AG04449 (cell line): ENCODE measurements at regions not wholly inside any gene's neighbourhood (a gene's known extent, or its start where the extent isn't known, plus 50 kb on each side); places are given as distances from the start of the nearest gene placed in this dataset.

ENCODE experiments used
- CTCF ChIA-PET: fragments of 350-600 bp; formaldehyde crosslinking; extraction: SDS; loops from one replicate; lab custom pipeline; 2021; ENCODE audit warnings: antibody characterized with exemption; lab: Yijun Ruan, JAX
- POLR2A ChIA-PET: fragments of 400-600, 350-600 bp; formaldehyde crosslinking; extraction: SDS; loops from one replicate; lab custom pipeline; 2020; ENCODE audit warnings: antibody characterized with exemption, inconsistent platforms; lab: Yijun Ruan, JAX
- DNase-seq: peaks from one replicate; pipeline ENCODE4 v3.0.0-alpha.2; 2010; ENCODE audit warnings: low read depth, low spot score
- H3K4me3 ChIP-seq: 2 replicates; pipeline ENCODE4 v1.5.1; 2011; ENCODE audit warnings: low read depth, mild to moderate bottlenecking, control low read depth, low read length
- CTCF ChIP-seq: IDR thresholded peaks from one replicate; pipeline ENCODE4 v1.5.1; 2011; ENCODE audit warnings: mild to moderate bottlenecking, moderate library complexity, low read length, control low read depth, inconsistent platforms; ENCODE audit not compliant: insufficient read depth; ENCODE audit errors: missing control alignments

DNA sequence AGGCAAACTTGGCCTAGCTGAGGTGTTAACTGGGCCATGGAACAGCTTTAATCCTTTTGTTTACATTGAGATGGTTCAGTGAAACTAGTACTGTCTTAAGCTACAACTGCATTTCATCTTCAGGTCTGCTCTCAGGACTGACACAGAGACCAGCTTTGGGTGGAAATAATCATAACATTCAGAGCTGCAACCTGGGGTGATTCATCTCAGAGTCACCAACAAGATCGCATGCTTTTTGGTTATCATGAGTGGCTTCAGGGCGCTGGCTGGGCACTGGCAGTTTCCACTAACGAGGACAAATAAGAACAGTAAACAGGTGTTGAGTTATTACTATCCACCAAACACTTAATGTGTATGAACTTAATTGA lies 60.9 kb upstream of the PAX6 start:
- DNase-seq, result no peak
- CTCF ChIA-PET, result interaction anchor here (0.9 to 7.4 kb wide), 23 partner anchors 10 to 631 kb away, joined by 3 to 40 read pairs (median 7); no protein-coding TSS in a partner anchor
- no peak overlapping the region for H3K4me3 ChIP-seq
- TF ChIP-seq CTCF, result no peak
- POLR2A ChIA-PET, result no interaction called here

DNA sequence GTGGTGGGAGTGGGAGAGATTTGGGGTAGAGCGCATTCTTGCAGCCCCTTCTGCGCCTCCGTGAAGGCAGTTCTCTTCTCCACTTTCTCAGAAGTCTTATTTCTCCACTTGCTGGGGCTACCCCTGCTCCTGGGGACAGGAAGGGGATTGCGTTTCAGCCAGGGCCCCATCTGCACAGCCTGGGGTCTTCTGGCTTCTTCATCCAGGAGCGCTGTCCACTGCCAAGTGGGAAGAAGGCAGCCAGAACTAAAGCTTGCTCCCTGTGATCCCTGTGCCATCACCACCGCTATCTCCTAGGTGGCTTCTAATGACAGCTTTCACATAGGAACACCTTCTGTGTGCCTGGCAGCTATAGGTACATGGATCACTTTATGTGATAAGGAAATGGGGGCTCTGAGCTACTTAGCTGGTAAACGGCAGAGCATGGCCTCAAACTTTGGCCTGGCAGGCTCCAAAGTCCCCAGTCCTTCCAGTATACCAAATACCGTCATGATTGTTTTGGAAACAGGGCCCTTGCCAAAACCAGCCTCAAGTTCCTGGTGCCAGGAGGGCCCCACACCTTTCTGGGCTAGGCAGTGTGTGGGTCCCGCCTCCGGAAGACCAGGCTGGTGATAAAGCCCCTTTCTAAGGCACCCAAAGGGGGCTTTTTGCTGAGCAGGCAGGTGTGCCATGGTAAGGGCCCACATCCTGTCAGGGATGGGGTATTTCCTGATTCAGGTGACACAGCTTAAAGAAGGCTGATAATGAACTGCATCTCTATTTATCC lies 60.4 kb upstream of the PAX6 start:
- ChIA-PET CTCF (interaction anchor here (1.0 to 7.4 kb wide), 28 partner anchors 10 to 631 kb away, joined by 3 to 40 read pairs (median 6); no protein-coding TSS in a partner anchor), POLR2A (no interaction called here)
- no peak for TF ChIP-seq CTCF
- no peak for DNase-seq
- H3K4me3 ChIP-seq, result no peak overlapping the region

GRCh38 chr11:31870609-31871309 lies 59.6 kb upstream of the PAX6 start:
- no peak overlapping the region for H3K4me3 ChIP-seq
- DNase-seq, result no peak
- ChIA-PET CTCF (interaction anchor here (0.7 to 7.4 kb wide), 29 partner anchors 8 to 630 kb away, joined by 3 to 40 read pairs (median 6); no protein-coding TSS in a partner anchor), POLR2A (no interaction called here)
- peak; percentile 75 for TF ChIP-seq CTCF

GRCh38 chr11:31869986-31870385 lies 58.9 kb upstream of the PAX6 start:
- no peak for DNase-seq
- TF ChIP-seq CTCF, result no peak
- ChIA-PET POLR2A (no interaction called here), CTCF (interaction anchor here (0.6 to 7.4 kb wide), 19 partner anchors 8 to 629 kb away, joined by 3 to 40 read pairs (median 7); no protein-coding TSS in a partner anchor)
- H3K4me3 ChIP-seq, result no peak overlapping the region

DNA sequence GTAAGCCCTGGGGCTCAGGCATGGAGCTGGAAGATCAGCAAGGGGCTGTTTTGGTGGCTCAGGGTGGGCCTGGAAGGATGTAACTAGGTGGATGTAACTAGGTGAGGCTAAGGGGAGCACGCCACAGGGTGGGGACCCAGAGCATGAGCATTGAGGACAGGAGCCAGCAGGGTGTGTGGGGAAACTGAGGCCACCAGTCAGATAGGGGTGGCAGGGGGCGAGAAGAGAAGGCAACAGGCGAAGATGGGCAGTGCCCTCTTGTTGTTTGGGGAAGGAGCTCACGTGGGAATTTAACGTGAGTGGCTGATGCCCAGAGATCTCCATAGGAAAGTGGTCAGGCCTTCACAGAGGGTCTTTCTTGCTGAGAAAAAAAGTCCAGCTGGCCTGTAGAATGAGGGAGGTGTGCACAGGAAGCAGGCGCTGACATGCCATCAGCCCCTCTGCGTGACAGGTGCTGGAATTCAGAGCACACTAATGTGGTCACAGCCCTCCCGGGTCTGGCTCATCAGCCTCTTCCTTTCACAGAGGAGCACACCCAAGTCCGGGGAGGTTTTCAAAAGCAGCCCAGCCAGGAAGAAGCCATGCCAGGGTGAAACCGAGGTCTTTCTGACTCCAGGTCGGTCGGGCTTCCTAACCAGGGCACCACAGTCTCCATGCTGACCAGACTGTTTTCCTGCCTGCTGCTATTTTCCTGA lies 54.6 kb upstream of the PAX6 start:
- no peak overlapping the region for H3K4me3 ChIP-seq
- DNase-seq, result no peak
- ChIA-PET CTCF (no interaction called here), POLR2A (no interaction called here)
- TF ChIP-seq CTCF, result no peak
